ENCODE measurements at regions not wholly inside any gene's neighbourhood (a gene's known extent, or its start where the extent isn't known, plus 50 kb on each side); places are given as distances from the start of the nearest gene placed in this dataset.
"Not testable (repeated sequence)": the region's sequence is repeated elsewhere in the genome, so short reads cannot be mapped to it uniquely, and the experiment has no call there.

GRCh38 chr6:85966828-85967227 lies 324.1 kb upstream of the SYNCRIP start:
- no peak for DNase-seq (ENCODE audit: low read depth in 3 of 3)

DNA sequence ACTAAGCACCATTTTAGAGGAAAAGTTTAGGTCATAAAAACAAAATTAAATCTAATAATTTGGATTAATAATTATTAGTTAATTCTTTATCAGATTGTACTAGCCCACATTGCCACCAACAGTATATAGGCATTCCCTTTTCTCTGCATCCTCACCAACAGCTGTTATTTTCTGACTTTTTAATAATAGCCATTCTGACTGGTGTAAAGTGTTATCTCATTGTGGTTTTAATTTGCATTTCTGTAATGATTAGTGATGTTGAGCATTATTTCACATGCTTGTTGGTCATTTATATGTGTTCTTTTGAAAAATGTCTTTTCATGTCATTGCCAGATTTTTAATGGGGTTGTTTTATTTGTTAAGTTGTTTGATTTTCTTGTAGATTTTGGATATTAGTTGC lies 319.1 kb upstream of the SYNCRIP start:
- no peak for DNase-seq (ENCODE audit: low read depth in 3 of 3)

GRCh38 chr6:85961125-85961524 lies 318.4 kb upstream of the SYNCRIP start:
- DNase-seq (ENCODE audit: low read depth in 3 of 3), result no peak

- DNase-seq (ENCODE audit: low read depth in 3 of 3), result no peak
These were observed 305.8 kb upstream of the SYNCRIP start for GRCh38 chr6:85948481-85948880.

DNA sequence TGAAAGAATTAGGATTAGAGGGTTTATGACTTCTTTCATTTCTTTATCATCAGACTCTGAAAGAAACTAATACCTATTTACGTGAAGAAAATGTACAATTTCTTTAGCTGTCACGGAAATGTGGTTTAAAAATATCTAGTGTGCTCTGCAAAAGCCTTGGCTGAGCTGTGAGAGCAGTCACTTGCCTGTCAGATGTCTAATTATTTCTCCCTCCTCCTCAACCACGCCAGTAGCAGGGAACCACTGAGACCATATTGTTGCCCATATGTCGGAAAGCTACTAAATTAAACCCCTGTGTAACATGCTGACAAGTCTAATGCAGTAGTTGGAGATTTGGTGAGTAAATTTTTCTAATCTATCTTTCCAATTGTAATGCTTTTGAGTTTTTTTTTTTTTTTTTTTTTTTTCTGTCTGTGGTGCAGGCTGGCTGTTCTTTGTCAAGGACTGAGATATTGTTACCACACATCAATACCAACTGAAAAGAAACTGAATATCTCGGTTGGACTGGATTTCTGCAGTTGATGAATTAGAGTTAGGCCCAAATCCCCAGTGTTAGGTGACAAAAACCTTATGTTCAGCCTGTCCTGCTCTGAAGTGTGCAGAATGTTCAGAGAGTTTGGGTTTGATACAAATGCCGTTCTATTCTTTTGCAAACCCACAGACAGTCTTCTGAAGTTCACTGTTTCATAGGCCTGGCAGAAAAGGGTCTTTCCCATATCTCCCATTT lies 302.9 kb upstream of the SYNCRIP start:
- no peak for DNase-seq (ENCODE audit: low read depth in 3 of 3)

GRCh38 chr6:85944776-85945175 lies 302.1 kb upstream of the SYNCRIP start:
- DNase-seq (ENCODE audit: low read depth in 3 of 3), result no peak

- DNase-seq (ENCODE audit: low read depth in 3 of 3), result no peak
These were observed 300.2 kb upstream of the SYNCRIP start for GRCh38 chr6:85942844-85943243.

DNA sequence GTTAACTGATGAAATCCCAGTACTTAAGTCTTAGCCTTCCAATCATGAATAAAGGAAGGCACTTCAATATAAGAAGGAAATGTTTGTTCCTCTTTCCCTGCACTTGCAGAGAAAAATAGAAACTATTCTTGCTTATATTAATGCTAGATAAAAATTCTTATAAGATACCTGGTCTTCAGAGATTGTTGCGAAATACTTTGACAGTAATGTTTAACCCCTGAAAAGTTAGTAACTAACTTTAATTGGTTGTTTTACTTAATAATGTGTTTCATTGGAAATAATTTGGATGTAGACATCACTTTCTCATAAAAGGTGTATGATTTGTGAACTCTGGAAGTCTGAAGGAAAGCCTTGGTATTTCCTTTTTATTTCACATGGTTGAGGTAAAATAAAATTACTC lies 294.2 kb upstream of the SYNCRIP start:
- no peak for DNase-seq (ENCODE audit: low read depth in 3 of 3)

GRCh38 chr6:85923013-85923430 lies 280.3 kb upstream of the SYNCRIP start:
- no peak for DNase-seq (ENCODE audit: low read depth in 3 of 3)

GRCh38 chr6:85920782-85921181 lies 278.1 kb upstream of the SYNCRIP start:
- DNase-seq (ENCODE audit: low read depth in 3 of 3), result no peak

- DNase-seq (ENCODE audit: low read depth in 3 of 3), result no peak
These were observed 274.8 kb upstream of the SYNCRIP start for GRCh38 chr6:85917522-85917921.

- no peak for DNase-seq (ENCODE audit: low read depth in 3 of 3)
These were observed 270.3 kb upstream of the SYNCRIP start for GRCh38 chr6:85913001-85913400.

- no peak for DNase-seq (ENCODE audit: low read depth in 3 of 3)
These were observed 269.9 kb upstream of the SYNCRIP start for GRCh38 chr6:85912582-85912981.

- DNase-seq (ENCODE audit: low read depth in 3 of 3), result no peak
These were observed 268.4 kb upstream of the SYNCRIP start for GRCh38 chr6:85911067-85911466.

GRCh38 chr6:85908120-85908519 lies 265.4 kb upstream of the SYNCRIP start:
- not testable (repeated sequence) for DNase-seq (ENCODE audit: low read depth in 3 of 3)

DNA sequence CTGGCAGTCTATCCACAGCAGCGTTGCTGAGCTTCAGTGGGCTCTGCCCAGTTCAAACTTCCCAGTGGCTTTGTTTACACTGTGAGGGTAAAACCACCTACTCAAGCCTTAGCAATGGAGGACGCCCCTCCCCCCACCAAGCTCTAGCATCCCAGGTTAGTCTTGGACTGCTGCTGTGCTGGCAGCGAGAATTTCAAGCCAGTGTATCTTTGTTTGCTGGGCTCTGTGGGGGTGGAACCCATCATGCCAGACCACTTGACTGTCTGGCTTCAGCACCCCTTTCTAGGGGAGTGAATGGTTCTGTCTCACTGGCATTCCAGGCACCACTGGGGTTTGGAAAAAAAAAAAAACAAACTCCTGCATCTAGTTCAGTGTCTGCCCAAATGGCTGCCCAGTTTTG lies 249.7 kb upstream of the SYNCRIP start:
- no peak for DNase-seq (ENCODE audit: low read depth in 3 of 3)

- DNase-seq (ENCODE audit: low read depth in 3 of 3), result no peak
These were observed 244.8 kb upstream of the SYNCRIP start for GRCh38 chr6:85887461-85887860.

GRCh38 chr6:85868685-85869084 lies 226.0 kb upstream of the SYNCRIP start:
- no peak for DNase-seq (ENCODE audit: low read depth in 3 of 3)

- no peak for DNase-seq (ENCODE audit: low read depth in 3 of 3)
These were observed 224.9 kb upstream of the SYNCRIP start for GRCh38 chr6:85867595-85867994.

DNA sequence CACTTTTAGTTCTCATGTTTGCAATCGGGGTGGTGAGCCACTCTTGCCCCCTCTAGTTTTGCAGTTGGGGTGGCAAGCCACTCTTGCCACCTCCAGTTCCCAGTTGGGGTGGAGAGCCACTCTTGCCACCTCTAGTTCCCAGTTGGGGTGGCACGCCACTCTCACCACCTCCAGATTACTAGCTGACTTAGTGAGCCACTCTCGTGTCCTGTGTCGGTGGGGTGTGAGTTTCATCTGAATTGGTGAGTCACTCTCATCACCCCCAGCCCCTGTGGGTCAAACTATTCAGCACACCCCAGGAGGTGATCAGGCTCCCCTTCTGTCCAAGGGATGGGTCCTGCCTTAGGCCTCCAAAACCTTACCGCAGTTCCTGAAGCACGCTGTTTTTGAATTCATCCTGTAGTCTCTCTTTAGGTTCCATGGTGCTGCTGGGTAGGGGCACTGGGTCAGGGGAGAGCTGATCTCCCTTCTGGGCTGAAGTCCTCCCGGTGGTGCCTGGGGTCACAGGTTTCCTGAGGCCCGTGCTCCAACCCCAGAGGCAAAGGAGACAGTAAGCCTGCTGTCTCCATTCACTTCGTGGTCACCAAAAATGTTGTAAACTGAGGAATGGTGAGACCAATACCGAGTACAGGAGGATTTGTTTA lies 224.2 kb upstream of the SYNCRIP start:
- DNase-seq (ENCODE audit: low read depth in 3 of 3), result no peak

DNA sequence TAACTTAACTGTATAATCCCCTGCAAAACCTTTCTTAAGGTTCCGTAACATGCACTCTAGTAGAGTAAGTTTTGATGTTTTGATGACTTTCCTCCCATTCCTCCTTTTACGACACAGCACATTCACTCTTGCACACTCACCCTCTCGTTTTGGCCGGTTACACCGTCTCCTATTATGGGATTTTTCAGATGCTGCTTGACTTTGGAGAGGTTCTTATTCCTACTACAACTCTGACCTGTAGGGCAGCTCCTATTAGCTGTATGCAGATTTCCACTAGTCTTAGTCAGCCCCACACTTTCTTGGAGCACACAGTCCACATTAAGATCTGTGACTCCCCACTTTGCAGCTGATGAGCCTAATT lies 223.7 kb upstream of the SYNCRIP start:
- no peak for DNase-seq (ENCODE audit: low read depth in 3 of 3)

GRCh38 chr6:85865420-85866369 lies 223.0 kb upstream of the SYNCRIP start:
- DNase-seq (ENCODE audit: low read depth in 3 of 3), result no peak

Measured in stimulated activated CD4-positive, alpha-beta T cell treated with anti-CD3 and anti-CD28 coated beads, TNF-alpha, amount 100 ng/mL, for 24 hours (primary cell).